ENCODE measurements at regions not wholly inside any gene's neighbourhood (a gene's known extent, or its start where the extent isn't known, plus 50 kb on each side); places are given as distances from the start of the nearest gene placed in this dataset.
"Not testable (repeated sequence)": the region's sequence is repeated elsewhere in the genome, so short reads cannot be mapped to it uniquely, and the experiment has no call there.

- H3K9me3 ChIP-seq (replicated peaks) = no peaks in the 10 kb centered on the region
- no peak overlapping the region for H3K4me3 ChIP-seq
- peak; percentile 42 to 73 for DNase-seq
- peaks cover 27% of the 10 kb centered on the region for H3K4me1 ChIP-seq
- H3K36me3 ChIP-seq = no peaks in the 10 kb centered on the region
- peak overlapping the region; percentile 66 for H3K27ac ChIP-seq
- H3K27me3 ChIP-seq = no peaks in the 10 kb centered on the region
Measured at GRCh38 chr10:29730458-29730857, 95.7 kb upstream of the SVIL start.

- Histone ChIP-seq H3K36me3 (peaks cover 3% of the 10 kb centered on the region; the same call in 1 of the 2 replicates), H3K4me1 (peaks cover 23% of the 10 kb centered on the region), H3K4me3 (no peak overlapping the region), H3K9me3 (replicated peaks) (peaks cover 1% of the 10 kb centered on the region; the same call in 1 of the 2 replicates), H3K27ac (no peak overlapping the region), H3K27me3 (no peaks in the 10 kb centered on the region)
- no peak for DNase-seq
Measured at GRCh38 chr10:29728541-29729049, 93.8 kb upstream of the SVIL start.

GRCh38 chr10:29725927-29726326, 91.2 kb upstream of the SVIL start:
- H3K4me3 ChIP-seq; DNase-seq; H3K36me3 ChIP-seq; H3K27me3 ChIP-seq; H3K9me3 ChIP-seq (replicated peaks); H3K27ac ChIP-seq: not testable (repeated sequence)
- H3K4me1 ChIP-seq = peaks cover 10% of the 10 kb centered on the region

GRCh38 chr10:29725133-29725720, 90.5 kb upstream of the SVIL start:
- no peak for DNase-seq
- Histone ChIP-seq H3K4me1 (peaks cover 3% of the 10 kb centered on the region), H3K36me3 (peaks cover 3% of the 10 kb centered on the region; the same call in 1 of the 2 replicates), H3K9me3 (replicated peaks) (peaks cover 6% of the 10 kb centered on the region; the same call in 1 of the 2 replicates), H3K27me3 (no peaks in the 10 kb centered on the region), H3K4me3 (no peak overlapping the region), H3K27ac (no peak overlapping the region)

- Histone ChIP-seq H3K9me3 (replicated peaks) (peaks cover 17% of the 10 kb centered on the region), H3K36me3 (peaks cover 3% of the 10 kb centered on the region; the same call in 1 of the 2 replicates), H3K27ac (no peak overlapping the region), H3K4me1 (no peaks in the 10 kb centered on the region), H3K27me3 (no peaks in the 10 kb centered on the region), H3K4me3 (no peak overlapping the region)
- DNase-seq = no peak
Measured at GRCh38 chr10:29723726-29724125, 89.0 kb upstream of the SVIL start.

GRCh38 chr10:29722777-29723176, 88.0 kb upstream of the SVIL start:
- Histone ChIP-seq H3K36me3 (peaks cover 3% of the 10 kb centered on the region; the same call in 1 of the 2 replicates), H3K4me1 (no peaks in the 10 kb centered on the region), H3K9me3 (replicated peaks) (peaks cover 17% of the 10 kb centered on the region), H3K27me3 (no peaks in the 10 kb centered on the region), H3K27ac (no peak overlapping the region), H3K4me3 (no peak overlapping the region)
- no peak for DNase-seq

- Histone ChIP-seq H3K4me1 (no peaks in the 10 kb centered on the region), H3K27me3 (no peaks in the 10 kb centered on the region), H3K9me3 (replicated peaks) (peaks cover 17% of the 10 kb centered on the region), H3K4me3 (no peak overlapping the region), H3K36me3 (peaks cover 3% of the 10 kb centered on the region; the same call in 1 of the 2 replicates), H3K27ac (no peak overlapping the region)
- DNase-seq = no peak
Measured at GRCh38 chr10:29720149-29720548, 85.4 kb upstream of the SVIL start.

GRCh38 chr10:29719281-29719675, 84.5 kb upstream of the SVIL start:
- no peak for DNase-seq
- peaks cover 17% of the 10 kb centered on the region for H3K9me3 ChIP-seq (replicated peaks)
- no peak overlapping the region for H3K27ac ChIP-seq

GRCh38 chr10:29715296-29715695, 80.5 kb upstream of the SVIL start:
- no peaks in the 10 kb centered on the region for H3K36me3 ChIP-seq
- DNase-seq = no peak
- H3K27ac ChIP-seq = no peak overlapping the region
- peaks cover 21% of the 10 kb centered on the region for H3K4me1 ChIP-seq
- H3K27me3 ChIP-seq = no peaks in the 10 kb centered on the region
- no peak overlapping the region for H3K4me3 ChIP-seq
- peaks cover 11% of the 10 kb centered on the region for H3K9me3 ChIP-seq (replicated peaks)

More at GRCh38 chr10:29719281-29719675, 84.5 kb upstream of the SVIL start:
- no peaks in the 10 kb centered on the region for H3K27me3 ChIP-seq
- no peak overlapping the region for H3K4me3 ChIP-seq
- no peaks in the 10 kb centered on the region for H3K4me1 ChIP-seq
- no peaks in the 10 kb centered on the region for H3K36me3 ChIP-seq

- H3K4me1 ChIP-seq = peaks cover 21% of the 10 kb centered on the region
- no peak for DNase-seq
- no peak overlapping the region for H3K4me3 ChIP-seq
- no peak overlapping the region for H3K27ac ChIP-seq
- H3K36me3 ChIP-seq = no peaks in the 10 kb centered on the region
- H3K9me3 ChIP-seq (replicated peaks) = peaks cover 3% of the 10 kb centered on the region
- H3K27me3 ChIP-seq = no peaks in the 10 kb centered on the region
Measured at GRCh38 chr10:29714096-29714874, 79.5 kb upstream of the SVIL start.

GRCh38 chr10:29713450-29713849, 78.7 kb upstream of the SVIL start:
- no peak for DNase-seq
- Histone ChIP-seq H3K36me3 (no peaks in the 10 kb centered on the region), H3K4me1 (peaks cover 21% of the 10 kb centered on the region), H3K27ac (no peak overlapping the region), H3K4me3 (no peak overlapping the region), H3K27me3 (no peaks in the 10 kb centered on the region), H3K9me3 (replicated peaks) (no peaks in the 10 kb centered on the region)

GRCh38 chr10:29712108-29712507, 77.3 kb upstream of the SVIL start:
- peak; percentile 85 to 96 for DNase-seq
- Histone ChIP-seq H3K4me3 (no peak overlapping the region), H3K36me3 (no peaks in the 10 kb centered on the region), H3K27ac (no peak overlapping the region), H3K9me3 (replicated peaks) (no peaks in the 10 kb centered on the region), H3K4me1 (peaks cover 21% of the 10 kb centered on the region), H3K27me3 (no peaks in the 10 kb centered on the region)

- peaks cover 21% of the 10 kb centered on the region for H3K4me1 ChIP-seq
- H3K27ac ChIP-seq = no peak overlapping the region
- no peak overlapping the region for H3K4me3 ChIP-seq
- H3K36me3 ChIP-seq = no peaks in the 10 kb centered on the region
- H3K9me3 ChIP-seq (replicated peaks) = no peaks in the 10 kb centered on the region
- DNase-seq = no peak
- H3K27me3 ChIP-seq = no peaks in the 10 kb centered on the region
Measured at GRCh38 chr10:29710128-29710527, 75.4 kb upstream of the SVIL start.

- Histone ChIP-seq H3K9me3 (replicated peaks) (no peaks in the 10 kb centered on the region), H3K27me3 (no peaks in the 10 kb centered on the region), H3K36me3 (no peaks in the 10 kb centered on the region), H3K27ac (no peak overlapping the region), H3K4me1 (peaks cover 21% of the 10 kb centered on the region), H3K4me3 (no peak overlapping the region)
- DNase-seq = no peak
Measured at GRCh38 chr10:29709484-29710002, 74.8 kb upstream of the SVIL start.

GRCh38 chr10:29703271-29703670, 68.5 kb upstream of the SVIL start:
- peaks cover 31% of the 10 kb centered on the region for H3K4me1 ChIP-seq
- H3K27ac ChIP-seq = no peak overlapping the region
- H3K36me3 ChIP-seq = no peaks in the 10 kb centered on the region
- peak; percentile 42 to 61 for DNase-seq
- no peaks in the 10 kb centered on the region for H3K9me3 ChIP-seq (replicated peaks)
- no peak overlapping the region for H3K4me3 ChIP-seq
- no peaks in the 10 kb centered on the region for H3K27me3 ChIP-seq
